Right lobe of liver (tissue), 4 donors: ENCODE measurements at regions not wholly inside any gene's neighbourhood (a gene's known extent, or its start where the extent isn't known, plus 50 kb on each side); places are given as distances from the start of the nearest gene placed in this dataset.

Experiments used
- CTCF ChIP-seq, 4 donors: fragments of 200-600 bp in 3 of 4; fragments of 450-650 bp in 1 of 4; IDR thresholded peaks; one replicate each; pipeline versions ENCODE4 v1.5.1 to v1.8.0; 2016 to 2022; ENCODE audit warnings: antibody characterized with exemption in 4 of 4, mild to moderate bottlenecking in 2 of 4
- POLR2A ChIP-seq: fragments of 450-650 bp; IDR thresholded peaks from one replicate; pipeline ENCODE4 v1.6.1; 2017; ENCODE audit warnings: antibody characterized with exemption, mild to moderate bottlenecking
- donor health status: DM: no; HTN: no; CAD: no.
- donor health status: DM: no; HTN: no; CAD: no.
- donor health status: DM: no; HTN: yes; CAD: no.

GRCh38 chr5:125044491-125045282, 298.2 kb upstream of the ZNF608 start:
- TF ChIP-seq CTCF (IDR thresholded peaks at IDR 0.05) (no peak), POLR2A (no peak)
